Astrocyte of the spinal cord (primary cell): ENCODE measurements at regions not wholly inside any gene's neighbourhood (a gene's known extent, or its start where the extent isn't known, plus 50 kb on each side); places are given as distances from the start of the nearest gene placed in this dataset.

Experiments used
- DNase-seq: peaks from one replicate; pipeline ENCODE4 v3.0.0; 2011; ENCODE audit warnings: low read depth, low spot score
- H3K4me3 ChIP-seq: 2 replicates; pipeline ENCODE4 v1.5.1; 2011; ENCODE audit warnings: low read depth, mild to moderate bottlenecking, low read length, moderate library complexity
- in situ Hi-C: cut with HindIII; loops from 2 replicates; pipeline ENCODE4 v1.10.0; 2017; ENCODE audit warnings: low sequenced_read_pairs
- TF ChIP-seq, protein P1 (sequence below): IDR thresholded peaks from 2 replicates; pipeline ENCODE4 v1.5.1; 2012; ENCODE audit warnings: low read depth, mild to moderate bottlenecking, low read length, inconsistent platforms

GRCh38 chr2:139737659-139738058 is 957.5 kb upstream of the NXPH2 start:
- no peak for DNase-seq
- in situ Hi-C loops: no loop called here
- TF ChIP-seq, protein P1, sequence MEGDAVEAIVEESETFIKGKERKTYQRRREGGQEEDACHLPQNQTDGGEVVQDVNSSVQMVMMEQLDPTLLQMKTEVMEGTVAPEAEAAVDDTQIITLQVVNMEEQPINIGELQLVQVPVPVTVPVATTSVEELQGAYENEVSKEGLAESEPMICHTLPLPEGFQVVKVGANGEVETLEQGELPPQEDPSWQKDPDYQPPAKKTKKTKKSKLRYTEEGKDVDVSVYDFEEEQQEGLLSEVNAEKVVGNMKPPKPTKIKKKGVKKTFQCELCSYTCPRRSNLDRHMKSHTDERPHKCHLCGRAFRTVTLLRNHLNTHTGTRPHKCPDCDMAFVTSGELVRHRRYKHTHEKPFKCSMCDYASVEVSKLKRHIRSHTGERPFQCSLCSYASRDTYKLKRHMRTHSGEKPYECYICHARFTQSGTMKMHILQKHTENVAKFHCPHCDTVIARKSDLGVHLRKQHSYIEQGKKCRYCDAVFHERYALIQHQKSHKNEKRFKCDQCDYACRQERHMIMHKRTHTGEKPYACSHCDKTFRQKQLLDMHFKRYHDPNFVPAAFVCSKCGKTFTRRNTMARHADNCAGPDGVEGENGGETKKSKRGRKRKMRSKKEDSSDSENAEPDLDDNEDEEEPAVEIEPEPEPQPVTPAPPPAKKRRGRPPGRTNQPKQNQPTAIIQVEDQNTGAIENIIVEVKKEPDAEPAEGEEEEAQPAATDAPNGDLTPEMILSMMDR: no peak
- no peak overlapping the region for H3K4me3 ChIP-seq

DNA sequence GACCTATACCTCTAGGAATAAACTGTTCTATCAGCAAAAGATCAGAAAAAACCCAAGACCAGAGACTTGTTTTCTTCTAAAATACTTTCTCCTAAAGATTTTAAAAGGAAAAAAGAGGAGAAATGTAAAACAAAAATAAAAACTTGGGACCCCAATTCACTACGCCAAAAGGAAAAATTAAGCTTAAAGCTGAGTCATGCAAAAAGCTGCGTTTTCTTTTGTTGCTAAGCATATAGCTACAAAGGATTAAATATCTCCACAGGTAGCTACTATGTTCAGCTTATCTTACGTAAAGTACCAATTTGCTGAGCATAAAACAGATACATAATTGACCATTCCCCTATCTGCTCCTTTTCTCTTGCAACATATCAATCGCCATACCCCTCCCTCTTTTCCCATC is 950.0 kb upstream of the NXPH2 start:
- in situ Hi-C loops: no loop called here
- H3K4me3 ChIP-seq: no peak overlapping the region
- TF ChIP-seq, protein P1: no peak
- DNase-seq: no peak

DNA sequence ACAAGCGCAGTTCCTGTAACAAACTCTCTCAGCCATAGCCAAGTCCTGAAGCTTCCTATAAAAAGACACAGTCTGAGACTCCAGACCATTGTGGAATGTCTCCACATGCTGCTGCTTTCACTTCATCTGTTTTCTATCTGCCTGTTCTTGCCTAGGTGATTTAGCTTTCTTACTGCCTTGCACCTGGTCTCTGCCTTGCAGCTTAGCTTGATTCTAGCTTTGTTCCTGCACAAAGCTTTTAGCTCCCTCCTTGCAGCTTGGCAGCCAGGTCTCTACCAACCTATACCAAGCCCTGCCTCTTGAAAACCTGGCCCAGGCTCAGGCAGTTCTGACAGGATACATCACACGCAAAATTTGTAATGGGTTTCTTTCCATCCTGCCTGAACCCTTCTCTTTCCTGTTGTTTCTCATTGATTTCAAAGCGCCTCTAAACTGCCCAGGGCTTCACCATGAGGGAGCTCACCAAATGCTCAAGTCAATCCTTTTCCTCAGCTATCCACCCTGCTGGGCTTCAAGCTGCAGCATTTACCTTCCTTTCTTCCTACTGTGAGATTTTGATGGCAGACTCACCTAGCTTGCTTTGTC is 941.3 kb upstream of the NXPH2 start:
- H3K4me3 ChIP-seq: no peak overlapping the region
- in situ Hi-C loops: no loop called here
- TF ChIP-seq, protein P1: no peak
- no peak for DNase-seq

- no peak overlapping the region for H3K4me3 ChIP-seq
- in situ Hi-C loops: no loop called here
- DNase-seq: no peak
- TF ChIP-seq, protein P1: no peak
Measured at GRCh38 chr2:139720056-139720455, 939.9 kb upstream of the NXPH2 start.

- in situ Hi-C loops: no loop called here
- H3K4me3 ChIP-seq: no peak overlapping the region
- no peak for DNase-seq
- TF ChIP-seq, protein P1: no peak
Measured at GRCh38 chr2:139704606-139705005, 924.4 kb upstream of the NXPH2 start.

DNA sequence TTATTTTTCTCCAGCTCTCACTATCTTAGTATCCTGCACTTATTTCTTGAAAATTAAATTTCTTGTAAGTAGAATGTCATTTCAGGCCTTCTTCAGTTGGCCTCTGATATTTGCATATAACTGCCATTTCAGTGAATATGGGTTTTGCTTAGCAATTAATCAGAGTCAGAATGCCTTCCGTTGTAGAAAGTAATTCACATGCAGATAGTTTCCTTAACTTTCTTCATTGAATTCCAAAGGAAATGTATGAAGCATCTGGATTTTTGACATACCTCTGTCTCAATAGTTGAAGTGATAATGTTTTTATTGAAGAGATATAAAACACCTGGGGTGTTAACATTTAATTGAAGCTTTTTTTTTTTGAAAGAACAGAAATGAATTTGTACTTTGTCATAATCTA is 914.1 kb upstream of the NXPH2 start:
- in situ Hi-C loops: no loop called here
- DNase-seq: no peak
- no peak overlapping the region for H3K4me3 ChIP-seq
- TF ChIP-seq, protein P1: no peak

- in situ Hi-C loops: no loop called here
- TF ChIP-seq, protein P1: no peak
- no peak overlapping the region for H3K4me3 ChIP-seq
- DNase-seq: no peak
Measured at GRCh38 chr2:139686205-139686604, 906.0 kb upstream of the NXPH2 start.
